ENCODE measurements at regions not wholly inside any gene's neighbourhood (a gene's known extent, or its start where the extent isn't known, plus 50 kb on each side); places are given as distances from the start of the nearest gene placed in this dataset.

DNA sequence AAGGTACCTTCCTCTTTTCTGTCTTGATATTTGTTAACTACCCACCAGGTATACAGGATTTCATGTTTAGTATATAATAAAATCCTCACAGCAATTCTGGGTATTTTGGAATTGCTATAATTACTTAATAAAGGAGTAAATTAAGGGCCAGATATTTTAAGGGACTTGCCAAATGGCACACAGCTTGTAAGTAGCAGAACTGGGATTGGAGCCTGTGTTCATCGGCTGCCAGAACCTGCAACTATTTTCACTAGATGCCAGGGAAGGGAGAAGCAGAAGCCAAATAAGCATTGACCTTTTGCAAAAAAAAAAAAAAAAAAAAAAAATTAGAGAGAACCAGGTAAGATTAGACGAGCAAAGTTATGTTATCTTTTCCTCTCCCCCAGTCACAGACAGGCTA lies 683.3 kb upstream of the CADM2 start:
- POLR2A ChIA-PET = no interaction called here
- TF ChIP-seq ATF3 (IDR thresholded peaks at IDR 0.05) = no peak
- no peak for TF ChIP-seq CEBPB (IDR thresholded peaks at IDR 0.05; ENCODE audit: low read depth)
- no peak for TF ChIP-seq YY1 (IDR thresholded peaks at IDR 0.05; ENCODE audit: extremely low read depth, insufficient replicate concordance, low read depth, low read length)
- TF ChIP-seq SRF (IDR thresholded peaks at IDR 0.05; ENCODE audit: low read depth) = no peak
- no peak for TF ChIP-seq CBX3 (IDR thresholded peaks at IDR 0.05; ENCODE audit: low read depth)
- H3K9me3 ChIP-seq (ENCODE audit: control insufficient read depth in 1 of 2, insufficient read depth in 1 of 2, low read depth in 1 of 2, low read length in 2 of 2) = peaks cover 11 to 13% of the 10 kb centered on the region in 2 experiments; a peak in 2 of 4 replicates
- no peaks in the 10 kb centered on the region; a peak in 1 of 4 replicates for H3K4me1 ChIP-seq (ENCODE audit: control insufficient read depth in 1 of 2, insufficient read depth in 2 of 2, low read length in 2 of 2)
- no peak overlapping the region for H3K4me2 ChIP-seq (ENCODE audit: low read length)
- H3K27me3 ChIP-seq (ENCODE audit: insufficient read depth, low read length) = no peaks in the 10 kb centered on the region
- no peaks in the 10 kb centered on the region for H3K9me2 ChIP-seq (ENCODE audit: insufficient read depth)
- CTCF ChIA-PET = no interaction called here
- DNase-seq (ENCODE audit: low read depth, low spot score) = no peak
- H3K36me3 ChIP-seq (ENCODE audit: control insufficient read depth in 1 of 2, insufficient read depth in 2 of 2, low read length in 2 of 2) = no peaks in the 10 kb centered on the region; a peak in 1 of 4 replicates
- no peak overlapping the region for H3K9ac ChIP-seq (ENCODE audit: low read length)
- H3K79me2 ChIP-seq (ENCODE audit: insufficient read depth, low read length) = no peaks in the 10 kb centered on the region
- RAD21 ChIA-PET (ENCODE audit: low non-redundant PET in 1 of 2, low total read pairs in 2 of 2, uncharacterized antibody in 2 of 2, unreplicated experiment in 2 of 2) = no interaction called here
- no TSS peak for BruUV-seq (replicated peaks)
- no peaks in the 10 kb centered on the region for H4K20me1 ChIP-seq (ENCODE audit: insufficient read depth)
- H2AFZ ChIP-seq (ENCODE audit: low read depth, low read length, poor library complexity, severe bottlenecking) = no peak overlapping the region
- no peak for ATAC-seq
- H3K27ac ChIP-seq (ENCODE audit: low read depth, low read length) = no peak overlapping the region
- H3K4me3 ChIP-seq (replicated peaks in 1 of 2; ENCODE audit: low read depth in 1 of 2, low read length in 2 of 2) = no peak overlapping the region
- intact Hi-C loops (cut with micrococcal nuclease) = no loop called here

- Histone ChIP-seq H3K9me2 (ENCODE audit: insufficient read depth) (no peaks in the 10 kb centered on the region), H3K79me2 (ENCODE audit: insufficient read depth, low read length) (no peaks in the 10 kb centered on the region), H3K9me3 (ENCODE audit: control insufficient read depth in 1 of 2, insufficient read depth in 1 of 2, low read depth in 1 of 2, low read length in 2 of 2) (peaks cover 16 to 18% of the 10 kb centered on the region in 2 experiments; a peak in 2 of 4 replicates), H3K4me2 (ENCODE audit: low read length) (no peak overlapping the region), H3K36me3 (ENCODE audit: control insufficient read depth in 1 of 2, insufficient read depth in 2 of 2, low read length in 2 of 2) (no peaks in the 10 kb centered on the region; a peak in 1 of 4 replicates), H2AFZ (ENCODE audit: low read depth, low read length, poor library complexity, severe bottlenecking) (no peak overlapping the region), H4K20me1 (ENCODE audit: insufficient read depth) (no peaks in the 10 kb centered on the region), H3K4me1 (ENCODE audit: control insufficient read depth in 1 of 2, insufficient read depth in 2 of 2, low read length in 2 of 2) (no peaks in the 10 kb centered on the region; a peak in 1 of 4 replicates), H3K9ac (ENCODE audit: low read length) (no peak overlapping the region), H3K27ac (ENCODE audit: low read depth, low read length) (no peak overlapping the region), H3K27me3 (ENCODE audit: insufficient read depth, low read length) (no peaks in the 10 kb centered on the region), H3K4me3 (replicated peaks in 1 of 2; ENCODE audit: low read depth in 1 of 2, low read length in 2 of 2) (no peak overlapping the region)
- ChIA-PET RAD21 (ENCODE audit: low non-redundant PET in 1 of 2, low total read pairs in 2 of 2, uncharacterized antibody in 2 of 2, unreplicated experiment in 2 of 2) (no interaction called here), POLR2A (no interaction called here), CTCF (no interaction called here)
- BruUV-seq (replicated peaks) = no TSS peak
- ATAC-seq = no peak
- intact Hi-C loops (cut with micrococcal nuclease) = no loop called here
- no peak for DNase-seq (ENCODE audit: low read depth, low spot score)
- TF ChIP-seq EGR1 (IDR thresholded peaks at IDR 0.05; ENCODE audit: low read depth) (no peak), EZH2phosphoT487 (IDR thresholded peaks at IDR 0.05; ENCODE audit: borderline replicate concordance) (no peak), EZH2 (IDR thresholded peaks at IDR 0.05) (no peak), CBX3 (IDR thresholded peaks at IDR 0.05; ENCODE audit: low read depth) (no peak), POLR2AphosphoS5 (IDR thresholded peaks at IDR 0.05; ENCODE audit: low read depth, low read length) (no peak), ZBTB33 (IDR thresholded peaks at IDR 0.05; ENCODE audit: extremely low read depth, insufficient replicate concordance, low read length) (no peak), ZFX (IDR thresholded peaks at IDR 0.05) (no peak), SRF (IDR thresholded peaks at IDR 0.05; ENCODE audit: low read depth) (no peak), MAX (IDR thresholded peaks at IDR 0.05) (no peak), ZNF274 (IDR thresholded peaks at IDR 0.05; ENCODE audit: low read depth, low read length) (no peak), RAD21 (IDR thresholded peaks at IDR 0.05; ENCODE audit: low read depth) (no peak)
- TF ChIP-seq, protein P1, sequence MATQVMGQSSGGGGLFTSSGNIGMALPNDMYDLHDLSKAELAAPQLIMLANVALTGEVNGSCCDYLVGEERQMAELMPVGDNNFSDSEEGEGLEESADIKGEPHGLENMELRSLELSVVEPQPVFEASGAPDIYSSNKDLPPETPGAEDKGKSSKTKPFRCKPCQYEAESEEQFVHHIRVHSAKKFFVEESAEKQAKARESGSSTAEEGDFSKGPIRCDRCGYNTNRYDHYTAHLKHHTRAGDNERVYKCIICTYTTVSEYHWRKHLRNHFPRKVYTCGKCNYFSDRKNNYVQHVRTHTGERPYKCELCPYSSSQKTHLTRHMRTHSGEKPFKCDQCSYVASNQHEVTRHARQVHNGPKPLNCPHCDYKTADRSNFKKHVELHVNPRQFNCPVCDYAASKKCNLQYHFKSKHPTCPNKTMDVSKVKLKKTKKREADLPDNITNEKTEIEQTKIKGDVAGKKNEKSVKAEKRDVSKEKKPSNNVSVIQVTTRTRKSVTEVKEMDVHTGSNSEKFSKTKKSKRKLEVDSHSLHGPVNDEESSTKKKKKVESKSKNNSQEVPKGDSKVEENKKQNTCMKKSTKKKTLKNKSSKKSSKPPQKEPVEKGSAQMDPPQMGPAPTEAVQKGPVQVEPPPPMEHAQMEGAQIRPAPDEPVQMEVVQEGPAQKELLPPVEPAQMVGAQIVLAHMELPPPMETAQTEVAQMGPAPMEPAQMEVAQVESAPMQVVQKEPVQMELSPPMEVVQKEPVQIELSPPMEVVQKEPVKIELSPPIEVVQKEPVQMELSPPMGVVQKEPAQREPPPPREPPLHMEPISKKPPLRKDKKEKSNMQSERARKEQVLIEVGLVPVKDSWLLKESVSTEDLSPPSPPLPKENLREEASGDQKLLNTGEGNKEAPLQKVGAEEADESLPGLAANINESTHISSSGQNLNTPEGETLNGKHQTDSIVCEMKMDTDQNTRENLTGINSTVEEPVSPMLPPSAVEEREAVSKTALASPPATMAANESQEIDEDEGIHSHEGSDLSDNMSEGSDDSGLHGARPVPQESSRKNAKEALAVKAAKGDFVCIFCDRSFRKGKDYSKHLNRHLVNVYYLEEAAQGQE (IDR thresholded peaks at IDR 0.05; ENCODE audit: low read depth) = no peak
These were observed 681.1 kb upstream of the CADM2 start for GRCh38 chr3:84277562-84278224.
